ENCODE measurements at regions not wholly inside any gene's neighbourhood (a gene's known extent, or its start where the extent isn't known, plus 50 kb on each side); places are given as distances from the start of the nearest gene placed in this dataset.
A peak's percentile ranks its signal among the peaks of the same experiment; 100 is the strongest.

- H3K9me3 ChIP-seq (ENCODE audit: control insufficient read depth in 3 of 3, low read length in 3 of 3): no peaks in the 10 kb centered on the region
- no peaks in the 10 kb centered on the region for H3K36me3 ChIP-seq (ENCODE audit: control insufficient read depth in 3 of 3, insufficient read depth in 3 of 3, low read length in 3 of 3)
- H3K4me1 ChIP-seq (ENCODE audit: control insufficient read depth in 3 of 3, insufficient read depth in 3 of 3, low read length in 3 of 3): no peaks in the 10 kb centered on the region
- no peak overlapping the region for H3K9ac ChIP-seq (ENCODE audit: low read depth in 1 of 3, low read length in 3 of 3)
- no peak overlapping the region for H3K27ac ChIP-seq (ENCODE audit: low read depth, low read length)
- no peak overlapping the region for H3K4me3 ChIP-seq (ENCODE audit: low read length in 3 of 3)
- H3K27me3 ChIP-seq (ENCODE audit: control insufficient read depth in 3 of 3, insufficient read depth in 3 of 3, low read length in 3 of 3): no peaks in the 10 kb centered on the region
These were observed 107.6 kb upstream of the ARHGEF3 start for GRCh38 chr3:56909349-56909748.

GRCh38 chr3:56908004-56908403 lies 106.3 kb upstream of the ARHGEF3 start:
- Histone ChIP-seq H3K27ac (ENCODE audit: low read depth, low read length) (no peak overlapping the region), H3K4me1 (ENCODE audit: control insufficient read depth in 3 of 3, insufficient read depth in 3 of 3, low read length in 3 of 3) (no peaks in the 10 kb centered on the region), H3K9ac (ENCODE audit: low read depth in 1 of 3, low read length in 3 of 3) (no peak overlapping the region)

GRCh38 chr3:56904552-56905215 lies 102.9 kb upstream of the ARHGEF3 start:
- Histone ChIP-seq H3K9me3 (ENCODE audit: control insufficient read depth in 3 of 3, low read length in 3 of 3) (no peaks in the 10 kb centered on the region), H3K27ac (ENCODE audit: low read depth, low read length) (no peak overlapping the region), H3K9ac (ENCODE audit: low read depth in 1 of 3, low read length in 3 of 3) (no peak overlapping the region), H3K27me3 (ENCODE audit: control insufficient read depth in 3 of 3, insufficient read depth in 3 of 3, low read length in 3 of 3) (no peaks in the 10 kb centered on the region), H3K36me3 (ENCODE audit: control insufficient read depth in 3 of 3, insufficient read depth in 3 of 3, low read length in 3 of 3) (no peaks in the 10 kb centered on the region), H3K4me1 (ENCODE audit: control insufficient read depth in 3 of 3, insufficient read depth in 3 of 3, low read length in 3 of 3) (no peaks in the 10 kb centered on the region), H3K4me3 (ENCODE audit: low read length in 3 of 3) (no peak overlapping the region)

More at GRCh38 chr3:56908004-56908403, 106.3 kb upstream of the ARHGEF3 start:
- Histone ChIP-seq H3K4me3 (ENCODE audit: low read length in 3 of 3) (no peak overlapping the region), H3K27me3 (ENCODE audit: control insufficient read depth in 3 of 3, insufficient read depth in 3 of 3, low read length in 3 of 3) (no peaks in the 10 kb centered on the region), H3K9me3 (ENCODE audit: control insufficient read depth in 3 of 3, low read length in 3 of 3) (no peaks in the 10 kb centered on the region), H3K36me3 (ENCODE audit: control insufficient read depth in 3 of 3, insufficient read depth in 3 of 3, low read length in 3 of 3) (no peaks in the 10 kb centered on the region)

GRCh38 chr3:56903231-56903782 lies 101.6 kb upstream of the ARHGEF3 start:
- Histone ChIP-seq H3K4me3 (ENCODE audit: low read length in 3 of 3) (no peak overlapping the region), H3K9me3 (ENCODE audit: control insufficient read depth in 3 of 3, low read length in 3 of 3) (no peaks in the 10 kb centered on the region), H3K27ac (ENCODE audit: low read depth, low read length) (no peak overlapping the region), H3K4me1 (ENCODE audit: control insufficient read depth in 3 of 3, insufficient read depth in 3 of 3, low read length in 3 of 3) (no peaks in the 10 kb centered on the region), H3K9ac (ENCODE audit: low read depth in 1 of 3, low read length in 3 of 3) (no peak overlapping the region), H3K27me3 (ENCODE audit: control insufficient read depth in 3 of 3, insufficient read depth in 3 of 3, low read length in 3 of 3) (no peaks in the 10 kb centered on the region), H3K36me3 (ENCODE audit: control insufficient read depth in 3 of 3, insufficient read depth in 3 of 3, low read length in 3 of 3) (no peaks in the 10 kb centered on the region)

GRCh38 chr3:56902468-56903160 lies 100.9 kb upstream of the ARHGEF3 start:
- H3K9ac ChIP-seq (ENCODE audit: low read depth in 1 of 3, low read length in 3 of 3): no peak overlapping the region
- no peaks in the 10 kb centered on the region for H3K27me3 ChIP-seq (ENCODE audit: control insufficient read depth in 3 of 3, insufficient read depth in 3 of 3, low read length in 3 of 3)
- H3K4me1 ChIP-seq (ENCODE audit: control insufficient read depth in 3 of 3, insufficient read depth in 3 of 3, low read length in 3 of 3): no peaks in the 10 kb centered on the region
- H3K9me3 ChIP-seq (ENCODE audit: control insufficient read depth in 3 of 3, low read length in 3 of 3): no peaks in the 10 kb centered on the region
- H3K36me3 ChIP-seq (ENCODE audit: control insufficient read depth in 3 of 3, insufficient read depth in 3 of 3, low read length in 3 of 3): no peaks in the 10 kb centered on the region
- H3K27ac ChIP-seq (ENCODE audit: low read depth, low read length): no peak overlapping the region
- no peak overlapping the region for H3K4me3 ChIP-seq (ENCODE audit: low read length in 3 of 3)

- Histone ChIP-seq H3K9me3 (ENCODE audit: control insufficient read depth in 3 of 3, low read length in 3 of 3) (no peaks in the 10 kb centered on the region), H3K27me3 (ENCODE audit: control insufficient read depth in 3 of 3, insufficient read depth in 3 of 3, low read length in 3 of 3) (no peaks in the 10 kb centered on the region), H3K4me3 (ENCODE audit: low read length in 3 of 3) (no peak overlapping the region), H3K4me1 (ENCODE audit: control insufficient read depth in 3 of 3, insufficient read depth in 3 of 3, low read length in 3 of 3) (no peaks in the 10 kb centered on the region), H3K27ac (ENCODE audit: low read depth, low read length) (no peak overlapping the region), H3K9ac (ENCODE audit: low read depth in 1 of 3, low read length in 3 of 3) (no peak overlapping the region), H3K36me3 (ENCODE audit: control insufficient read depth in 3 of 3, insufficient read depth in 3 of 3, low read length in 3 of 3) (no peaks in the 10 kb centered on the region)
These were observed 99.1 kb upstream of the ARHGEF3 start for GRCh38 chr3:56900801-56901200.

GRCh38 chr3:56899851-56900250 lies 98.1 kb upstream of the ARHGEF3 start:
- H3K36me3 ChIP-seq (ENCODE audit: control insufficient read depth in 3 of 3, insufficient read depth in 3 of 3, low read length in 3 of 3): no peaks in the 10 kb centered on the region
- H3K4me1 ChIP-seq (ENCODE audit: control insufficient read depth in 3 of 3, insufficient read depth in 3 of 3, low read length in 3 of 3): no peaks in the 10 kb centered on the region
- no peaks in the 10 kb centered on the region for H3K27me3 ChIP-seq (ENCODE audit: control insufficient read depth in 3 of 3, insufficient read depth in 3 of 3, low read length in 3 of 3)
- H3K27ac ChIP-seq (ENCODE audit: low read depth, low read length): no peak overlapping the region
- no peaks in the 10 kb centered on the region for H3K9me3 ChIP-seq (ENCODE audit: control insufficient read depth in 3 of 3, low read length in 3 of 3)
- H3K4me3 ChIP-seq (ENCODE audit: low read length in 3 of 3): no peak overlapping the region
- H3K9ac ChIP-seq (ENCODE audit: low read depth in 1 of 3, low read length in 3 of 3): no peak overlapping the region

GRCh38 chr3:56899078-56899477 lies 97.3 kb upstream of the ARHGEF3 start:
- H3K36me3 ChIP-seq (ENCODE audit: control insufficient read depth in 3 of 3, insufficient read depth in 3 of 3, low read length in 3 of 3): no peaks in the 10 kb centered on the region
- H3K27ac ChIP-seq (ENCODE audit: low read depth, low read length): no peak overlapping the region
- H3K9ac ChIP-seq (ENCODE audit: low read depth in 1 of 3, low read length in 3 of 3): no peak overlapping the region
- no peaks in the 10 kb centered on the region for H3K4me1 ChIP-seq (ENCODE audit: control insufficient read depth in 3 of 3, insufficient read depth in 3 of 3, low read length in 3 of 3)
- no peaks in the 10 kb centered on the region for H3K9me3 ChIP-seq (ENCODE audit: control insufficient read depth in 3 of 3, low read length in 3 of 3)
- H3K27me3 ChIP-seq (ENCODE audit: control insufficient read depth in 3 of 3, insufficient read depth in 3 of 3, low read length in 3 of 3): no peaks in the 10 kb centered on the region
- no peak overlapping the region for H3K4me3 ChIP-seq (ENCODE audit: low read length in 3 of 3)

GRCh38 chr3:56896357-56896756 lies 94.6 kb upstream of the ARHGEF3 start:
- H3K9me3 ChIP-seq (ENCODE audit: control insufficient read depth in 3 of 3, low read length in 3 of 3): no peaks in the 10 kb centered on the region
- no peak overlapping the region for H3K4me3 ChIP-seq (ENCODE audit: low read length in 3 of 3)
- H3K36me3 ChIP-seq (ENCODE audit: control insufficient read depth in 3 of 3, insufficient read depth in 3 of 3, low read length in 3 of 3): no peaks in the 10 kb centered on the region
- H3K4me1 ChIP-seq (ENCODE audit: control insufficient read depth in 3 of 3, insufficient read depth in 3 of 3, low read length in 3 of 3): no peaks in the 10 kb centered on the region
- no peak overlapping the region for H3K27ac ChIP-seq (ENCODE audit: low read depth, low read length)
- no peaks in the 10 kb centered on the region for H3K27me3 ChIP-seq (ENCODE audit: control insufficient read depth in 3 of 3, insufficient read depth in 3 of 3, low read length in 3 of 3)
- no peak overlapping the region for H3K9ac ChIP-seq (ENCODE audit: low read depth in 1 of 3, low read length in 3 of 3)

- Histone ChIP-seq H3K36me3 (ENCODE audit: control insufficient read depth in 3 of 3, insufficient read depth in 3 of 3, low read length in 3 of 3) (no peaks in the 10 kb centered on the region), H3K27me3 (ENCODE audit: control insufficient read depth in 3 of 3, insufficient read depth in 3 of 3, low read length in 3 of 3) (no peaks in the 10 kb centered on the region), H3K4me1 (ENCODE audit: control insufficient read depth in 3 of 3, insufficient read depth in 3 of 3, low read length in 3 of 3) (no peaks in the 10 kb centered on the region), H3K9me3 (ENCODE audit: control insufficient read depth in 3 of 3, low read length in 3 of 3) (no peaks in the 10 kb centered on the region), H3K9ac (ENCODE audit: low read depth in 1 of 3, low read length in 3 of 3) (no peak overlapping the region), H3K27ac (ENCODE audit: low read depth, low read length) (no peak overlapping the region), H3K4me3 (ENCODE audit: low read length in 3 of 3) (peak overlapping the region in 1 of 3 donors; percentile 15)
These were observed 93.2 kb upstream of the ARHGEF3 start for GRCh38 chr3:56894881-56895431.

Data from skeletal muscle tissue (tissue), 3 donors.